ENCODE measurements at regions not wholly inside any gene's neighbourhood (a gene's known extent, or its start where the extent isn't known, plus 50 kb on each side); places are given as distances from the start of the nearest gene placed in this dataset.

DNA sequence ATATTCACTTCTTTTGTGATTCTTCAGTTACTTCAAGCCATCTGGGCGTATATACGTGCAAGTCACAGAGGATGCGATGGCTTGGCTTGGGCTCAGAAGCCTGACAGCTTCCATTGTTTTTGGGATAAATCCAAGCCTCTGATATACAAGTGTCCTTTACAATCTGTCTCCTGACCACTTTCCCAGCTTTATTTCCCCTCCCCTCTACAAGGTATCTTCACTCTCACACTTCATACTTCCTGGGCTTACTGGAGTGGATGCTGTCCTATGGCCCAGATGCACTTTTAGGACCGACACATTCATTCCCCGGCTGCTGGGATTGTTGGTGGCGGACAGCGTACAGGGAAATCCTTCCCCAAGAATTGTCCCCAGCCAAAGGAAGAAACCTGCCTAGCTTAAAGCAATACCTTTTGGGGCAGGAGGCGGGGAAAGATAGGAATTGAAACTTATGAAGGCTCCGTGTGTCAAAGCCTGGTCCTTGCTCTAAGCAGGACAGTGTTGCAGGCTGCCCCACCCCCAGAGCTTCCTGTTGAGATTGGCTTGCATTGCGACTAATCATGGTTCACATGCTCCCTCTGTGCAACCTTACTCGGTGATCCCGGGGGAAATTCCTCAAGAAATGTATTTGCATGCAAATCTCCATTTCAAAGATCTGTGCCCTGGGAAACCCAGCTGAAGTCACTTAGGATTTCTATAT, 802.9 kb upstream of the ID2 start:
- no peaks in the 10 kb centered on the region for H3K4me1 ChIP-seq (ENCODE audit: insufficient read depth, low read length, poor library complexity, severe bottlenecking)
- no peak for TF ChIP-seq EZH2phosphoT487 (IDR thresholded peaks at IDR 0.05; ENCODE audit: borderline replicate concordance)
- TF ChIP-seq, protein P1, sequence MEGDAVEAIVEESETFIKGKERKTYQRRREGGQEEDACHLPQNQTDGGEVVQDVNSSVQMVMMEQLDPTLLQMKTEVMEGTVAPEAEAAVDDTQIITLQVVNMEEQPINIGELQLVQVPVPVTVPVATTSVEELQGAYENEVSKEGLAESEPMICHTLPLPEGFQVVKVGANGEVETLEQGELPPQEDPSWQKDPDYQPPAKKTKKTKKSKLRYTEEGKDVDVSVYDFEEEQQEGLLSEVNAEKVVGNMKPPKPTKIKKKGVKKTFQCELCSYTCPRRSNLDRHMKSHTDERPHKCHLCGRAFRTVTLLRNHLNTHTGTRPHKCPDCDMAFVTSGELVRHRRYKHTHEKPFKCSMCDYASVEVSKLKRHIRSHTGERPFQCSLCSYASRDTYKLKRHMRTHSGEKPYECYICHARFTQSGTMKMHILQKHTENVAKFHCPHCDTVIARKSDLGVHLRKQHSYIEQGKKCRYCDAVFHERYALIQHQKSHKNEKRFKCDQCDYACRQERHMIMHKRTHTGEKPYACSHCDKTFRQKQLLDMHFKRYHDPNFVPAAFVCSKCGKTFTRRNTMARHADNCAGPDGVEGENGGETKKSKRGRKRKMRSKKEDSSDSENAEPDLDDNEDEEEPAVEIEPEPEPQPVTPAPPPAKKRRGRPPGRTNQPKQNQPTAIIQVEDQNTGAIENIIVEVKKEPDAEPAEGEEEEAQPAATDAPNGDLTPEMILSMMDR (conservative IDR thresholded peaks at IDR 0.05; ENCODE audit: low read length) = no peak
- no peaks in the 10 kb centered on the region for H3K36me3 ChIP-seq (ENCODE audit: insufficient read depth, low read length)
- H3F3A ChIP-seq (ENCODE audit: low read depth) = no peaks in the 10 kb centered on the region
- no peak overlapping the region for H3K4me2 ChIP-seq (ENCODE audit: low read depth, low read length, poor library complexity, severe bottlenecking)
- H3K9ac ChIP-seq (ENCODE audit: low read depth, low read length, poor library complexity, severe bottlenecking) = no peak overlapping the region
- no peaks in the 10 kb centered on the region for H4K20me1 ChIP-seq (ENCODE audit: insufficient read depth, low read length, poor library complexity, severe bottlenecking)
- no peak overlapping the region for H3K4me3 ChIP-seq (ENCODE audit: low read length, poor library complexity, severe bottlenecking)
- H3K9me3 ChIP-seq (ENCODE audit: insufficient read depth, low read depth, low read length) = no peaks in the 10 kb centered on the region
- H3K27me3 ChIP-seq (ENCODE audit: insufficient read depth, low read length, poor library complexity, severe bottlenecking) = no peaks in the 10 kb centered on the region
- H2AFZ ChIP-seq (ENCODE audit: low read length) = no peak overlapping the region
- no peaks in the 10 kb centered on the region for H3K9me2 ChIP-seq (replicated peaks; ENCODE audit: low read depth, low read length)
- H3K79me2 ChIP-seq (ENCODE audit: insufficient read depth, low read length) = no peaks in the 10 kb centered on the region

DNA sequence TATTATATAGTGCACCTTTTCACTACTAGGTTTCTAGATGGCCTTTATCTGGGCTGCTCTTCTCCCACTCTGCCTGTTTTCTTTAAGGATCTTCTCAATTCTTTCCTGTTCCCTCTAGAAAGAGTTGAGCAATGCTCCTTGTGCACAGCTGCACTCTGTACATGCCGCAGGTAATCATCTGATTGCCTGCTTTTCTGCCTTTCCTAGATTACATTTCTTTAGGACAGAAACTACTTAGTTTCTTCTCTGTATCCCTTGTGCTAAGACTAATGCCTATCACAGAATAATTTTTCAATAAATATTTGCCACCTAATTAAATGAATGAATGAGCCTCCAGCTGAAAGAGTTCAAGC, 802.4 kb upstream of the ID2 start:
- H3K4me1 ChIP-seq (ENCODE audit: insufficient read depth, low read length, poor library complexity, severe bottlenecking) = no peaks in the 10 kb centered on the region
- H3K9me2 ChIP-seq (replicated peaks; ENCODE audit: low read depth, low read length) = no peaks in the 10 kb centered on the region
- H3K27me3 ChIP-seq (ENCODE audit: insufficient read depth, low read length, poor library complexity, severe bottlenecking) = no peaks in the 10 kb centered on the region
- no peaks in the 10 kb centered on the region for H3F3A ChIP-seq (ENCODE audit: low read depth)
- H3K79me2 ChIP-seq (ENCODE audit: insufficient read depth, low read length) = no peaks in the 10 kb centered on the region
- no peaks in the 10 kb centered on the region for H4K20me1 ChIP-seq (ENCODE audit: insufficient read depth, low read length, poor library complexity, severe bottlenecking)
- H2AFZ ChIP-seq (ENCODE audit: low read length) = no peak overlapping the region
- H3K9me3 ChIP-seq (ENCODE audit: insufficient read depth, low read depth, low read length) = no peaks in the 10 kb centered on the region
- no peaks in the 10 kb centered on the region for H3K36me3 ChIP-seq (ENCODE audit: insufficient read depth, low read length)
- TF ChIP-seq EZH2phosphoT487 (IDR thresholded peaks at IDR 0.05; ENCODE audit: borderline replicate concordance) = no peak
- TF ChIP-seq, protein P1 (conservative IDR thresholded peaks at IDR 0.05; ENCODE audit: low read length) = no peak
- H3K9ac ChIP-seq (ENCODE audit: low read depth, low read length, poor library complexity, severe bottlenecking) = no peak overlapping the region
- no peak overlapping the region for H3K4me3 ChIP-seq (ENCODE audit: low read length, poor library complexity, severe bottlenecking)
- H3K4me2 ChIP-seq (ENCODE audit: low read depth, low read length, poor library complexity, severe bottlenecking) = no peak overlapping the region

DNA sequence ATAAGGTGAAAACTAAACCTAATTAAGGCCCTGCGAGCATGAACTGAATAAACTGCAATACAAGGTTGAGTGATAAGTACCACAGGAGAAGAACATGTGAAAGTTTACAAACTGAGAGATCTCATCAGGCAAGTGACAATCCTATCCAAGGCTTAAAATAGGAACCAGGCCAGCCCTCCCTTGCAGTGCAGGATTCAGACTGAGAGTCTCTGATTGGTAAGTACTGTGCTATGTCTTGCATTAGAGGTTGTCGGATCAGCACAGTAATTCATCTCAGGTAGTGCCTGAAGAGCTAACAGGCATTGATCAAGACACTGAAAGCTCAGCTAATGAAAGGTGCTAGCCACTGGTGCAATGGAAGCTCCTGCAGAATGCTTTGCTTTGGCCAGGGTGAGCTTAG, 801.7 kb upstream of the ID2 start:
- Histone ChIP-seq H3K36me3 (ENCODE audit: insufficient read depth, low read length) (no peaks in the 10 kb centered on the region), H3K4me3 (ENCODE audit: low read length, poor library complexity, severe bottlenecking) (no peak overlapping the region), H4K20me1 (ENCODE audit: insufficient read depth, low read length, poor library complexity, severe bottlenecking) (no peaks in the 10 kb centered on the region), H3K9me3 (ENCODE audit: insufficient read depth, low read depth, low read length) (no peaks in the 10 kb centered on the region), H3F3A (ENCODE audit: low read depth) (no peaks in the 10 kb centered on the region), H3K4me2 (ENCODE audit: low read depth, low read length, poor library complexity, severe bottlenecking) (no peak overlapping the region), H3K27me3 (ENCODE audit: insufficient read depth, low read length, poor library complexity, severe bottlenecking) (no peaks in the 10 kb centered on the region), H3K79me2 (ENCODE audit: insufficient read depth, low read length) (no peaks in the 10 kb centered on the region), H3K9ac (ENCODE audit: low read depth, low read length, poor library complexity, severe bottlenecking) (no peak overlapping the region), H2AFZ (ENCODE audit: low read length) (no peak overlapping the region), H3K9me2 (replicated peaks; ENCODE audit: low read depth, low read length) (no peaks in the 10 kb centered on the region), H3K4me1 (ENCODE audit: insufficient read depth, low read length, poor library complexity, severe bottlenecking) (peaks cover under 1% of the 10 kb centered on the region)
- TF ChIP-seq EZH2phosphoT487 (IDR thresholded peaks at IDR 0.05; ENCODE audit: borderline replicate concordance) = no peak
- TF ChIP-seq, protein P1 (conservative IDR thresholded peaks at IDR 0.05; ENCODE audit: low read length) = no peak

Data from Loucy (cell line).